Activated CD4-positive, alpha-beta memory T cell treated with anti-CD3 and anti-CD28 coated beads for 36 hours (primary cell): ENCODE measurements at regions not wholly inside any gene's neighbourhood (a gene's known extent, or its start where the extent isn't known, plus 50 kb on each side); places are given as distances from the start of the nearest gene placed in this dataset.
"Not testable (repeated sequence)": the region's sequence is repeated elsewhere in the genome, so short reads cannot be mapped to it uniquely, and the experiment has no call there.

Experiments used
- CTCF ChIA-PET: fragments of 350-600 bp; sonication (Branson Sonifier 250); formaldehyde crosslinking; loops from one replicate; lab custom pipeline; 2021; ENCODE audit warnings: antibody characterized with exemption, inconsistent platforms; lab: Charles Lee
- POLR2A ChIA-PET: fragments of 350-600 bp; sonication (Branson Sonifier 250); formaldehyde crosslinking; loops from one replicate; lab custom pipeline; 2021; ENCODE audit warnings: antibody characterized with exemption; lab: Charles Lee
- DNase-seq: peaks from one replicate; pipeline ENCODE4 v3.0.0-alpha.2; 2020
- H3K27ac Mint-ChIP-seq: one replicate; pipeline ENCODE4 v1.8.0; 2021; ENCODE audit warnings: mixed read lengths
- H3K27me3 Mint-ChIP-seq: one replicate; pipeline ENCODE4 v1.8.0; 2021; ENCODE audit warnings: mixed read lengths
- H3K36me3 Mint-ChIP-seq: one replicate; pipeline ENCODE4 v1.8.0; 2021; ENCODE audit warnings: mixed read lengths
- H3K4me1 Mint-ChIP-seq: one replicate; pipeline ENCODE4 v1.8.0; 2021; ENCODE audit warnings: low read depth, mixed read lengths
- H3K4me3 Mint-ChIP-seq: one replicate; pipeline ENCODE4 v1.8.0; 2021; ENCODE audit warnings: mild to moderate bottlenecking, mixed read lengths
- H3K9me3 Mint-ChIP-seq: one replicate; pipeline ENCODE4 v1.8.0; 2021; ENCODE audit warnings: mixed read lengths
- intact Hi-C: fragments of 100-400 bp; cut with micrococcal nuclease; formaldehyde crosslinking; loops from one replicate; pipeline ENCODE4 v1.15.1; 2023

GRCh38 chr10:33032654-33033151 is 74.7 kb upstream of the ITGB1 start:
- Mint-ChIP-seq H3K27ac (no peak overlapping the region), H3K27me3 (no peaks in the 10 kb centered on the region), H3K4me3 (no peak overlapping the region), H3K9me3 (no peaks in the 10 kb centered on the region), H3K4me1 (peaks cover 32% of the 10 kb centered on the region), H3K36me3 (no peaks in the 10 kb centered on the region)
- CTCF ChIA-PET: interaction anchor here (1.4 to 1.6 kb wide), 2 partner anchors 23 to 101 kb away, joined by 4 to 7 read pairs; no protein-coding TSS in a partner anchor
- intact Hi-C loops: no loop called here
- DNase-seq: no peak
- POLR2A ChIA-PET: interaction anchor here (0.7 to 1.1 kb wide), 2 partner anchors 9 to 23 kb away, joined by 3 to 4 read pairs; no protein-coding TSS in a partner anchor

GRCh38 chr10:33031815-33032653 is 74.0 kb upstream of the ITGB1 start:
- H3K4me3 Mint-ChIP-seq: no peak overlapping the region
- H3K27me3 Mint-ChIP-seq: no peaks in the 10 kb centered on the region
- no peak overlapping the region for H3K27ac Mint-ChIP-seq
- CTCF ChIA-PET: interaction anchor here (1.4 to 1.6 kb wide), 2 partner anchors 23 to 102 kb away, joined by 4 to 7 read pairs; no protein-coding TSS in a partner anchor
- no peaks in the 10 kb centered on the region for H3K9me3 Mint-ChIP-seq
- intact Hi-C loops: no loop called here
- DNase-seq: no peak
- peaks cover 39% of the 10 kb centered on the region for H3K4me1 Mint-ChIP-seq
- POLR2A ChIA-PET: interaction anchor here (0.7 to 1.1 kb wide), 2 partner anchors 10 to 23 kb away, joined by 3 to 4 read pairs; no protein-coding TSS in a partner anchor
- no peaks in the 10 kb centered on the region for H3K36me3 Mint-ChIP-seq

- intact Hi-C loops: no loop called here
- Mint-ChIP-seq H3K4me1 (peaks cover 48% of the 10 kb centered on the region), H3K9me3 (no peaks in the 10 kb centered on the region), H3K27ac (no peak overlapping the region), H3K36me3 (no peaks in the 10 kb centered on the region), H3K27me3 (no peaks in the 10 kb centered on the region), H3K4me3 (no peak overlapping the region)
- CTCF ChIA-PET: interaction anchor here (1.5 kb wide), 1 partner anchor 122 kb away, joined by 3 read pairs; no protein-coding TSS in a partner anchor
- DNase-seq: no peak
- POLR2A ChIA-PET: no interaction called here
These were observed 73.1 kb upstream of the ITGB1 start for GRCh38 chr10:33031171-33031570.

- DNase-seq: peak; percentile 54
- CTCF ChIA-PET: interaction anchor here (0.6 to 1.2 kb wide), 2 partner anchors 19 to 549 kb away, joined by 3 to 5 read pairs; no protein-coding TSS in a partner anchor
- H3K27me3 Mint-ChIP-seq, H3K27ac Mint-ChIP-seq, H3K9me3 Mint-ChIP-seq, H3K36me3 Mint-ChIP-seq, intact Hi-C loops, POLR2A ChIA-PET, H3K4me3 Mint-ChIP-seq: not testable (repeated sequence)
- H3K4me1 Mint-ChIP-seq: peaks cover 63% of the 10 kb centered on the region
These were observed 70.5 kb upstream of the ITGB1 start for GRCh38 chr10:33028515-33028914.

- no peak overlapping the region for H3K27ac Mint-ChIP-seq
- peaks cover 54% of the 10 kb centered on the region for H3K4me1 Mint-ChIP-seq
- H3K36me3 Mint-ChIP-seq: peaks cover 1% of the 10 kb centered on the region
- intact Hi-C loops: loop anchor here (2.0 kb wide), 1 partner anchor 18 kb away; no protein-coding TSS in a partner anchor
- ChIA-PET CTCF (interaction anchor here (1.1 kb wide), 1 partner anchor 128 kb away, joined by 6 read pairs; no protein-coding TSS in a partner anchor), POLR2A (interaction anchor here (0.5 to 1.2 kb wide), 2 partner anchors 17 to 20 kb away, joined by 5 read pairs; no protein-coding TSS in a partner anchor)
- no peaks in the 10 kb centered on the region for H3K9me3 Mint-ChIP-seq
- no peak overlapping the region for H3K4me3 Mint-ChIP-seq
- no peaks in the 10 kb centered on the region for H3K27me3 Mint-ChIP-seq
- DNase-seq: no peak
These were observed 69.1 kb upstream of the ITGB1 start for GRCh38 chr10:33027088-33027487.

GRCh38 chr10:33026422-33026821 is 68.4 kb upstream of the ITGB1 start:
- intact Hi-C loops: loop anchor here (2.0 kb wide), 1 partner anchor 18 kb away; no protein-coding TSS in a partner anchor
- no peak for DNase-seq
- Mint-ChIP-seq H3K4me3 (no peak overlapping the region), H3K9me3 (no peaks in the 10 kb centered on the region), H3K36me3 (peaks cover 1% of the 10 kb centered on the region), H3K4me1 (peaks cover 50% of the 10 kb centered on the region), H3K27me3 (no peaks in the 10 kb centered on the region), H3K27ac (no peak overlapping the region)
- CTCF ChIA-PET: interaction anchor here (1.0 to 1.1 kb wide), 2 partner anchors 17 to 129 kb away, joined by 5 to 6 read pairs; no protein-coding TSS in a partner anchor
- POLR2A ChIA-PET: interaction anchor here (0.5 to 1.2 kb wide), 3 partner anchors 17 to 238 kb away, joined by 3 to 5 read pairs (median 5); no protein-coding TSS in a partner anchor

- POLR2A ChIA-PET: interaction anchor here (1.2 kb wide), 1 partner anchor 16 kb away, joined by 5 read pairs; no protein-coding TSS in a partner anchor
- H3K27me3 Mint-ChIP-seq: no peaks in the 10 kb centered on the region
- CTCF ChIA-PET: interaction anchor here (0.9 to 1.1 kb wide), 3 partner anchors 17 to 129 kb away, joined by 3 to 6 read pairs (median 5); no protein-coding TSS in a partner anchor
These were observed 67.9 kb upstream of the ITGB1 start for GRCh38 chr10:33025910-33026309.

GRCh38 chr10:33025039-33025438 is 67.0 kb upstream of the ITGB1 start:
- Mint-ChIP-seq H3K4me3 (no peak overlapping the region), H3K27me3 (no peaks in the 10 kb centered on the region), H3K27ac (no peak overlapping the region), H3K9me3 (peaks cover under 1% of the 10 kb centered on the region), H3K4me1 (peaks cover 46% of the 10 kb centered on the region), H3K36me3 (peaks cover 1% of the 10 kb centered on the region)
- intact Hi-C loops: no loop called here
- ChIA-PET POLR2A (interaction anchor here (0.5 kb wide), 1 partner anchor 98 kb away, joined by 5 read pairs; no protein-coding TSS in a partner anchor), CTCF (interaction anchor here (0.6 kb wide), 1 partner anchor 1904 kb away, joined by 3 read pairs; no protein-coding TSS in a partner anchor)
- DNase-seq: no peak

More at GRCh38 chr10:33025910-33026309, 67.9 kb upstream of the ITGB1 start:
- H3K4me3 Mint-ChIP-seq: no peak overlapping the region
- no peak for DNase-seq
- H3K4me1 Mint-ChIP-seq: peaks cover 46% of the 10 kb centered on the region
- no peaks in the 10 kb centered on the region for H3K9me3 Mint-ChIP-seq
- H3K27ac Mint-ChIP-seq: no peak overlapping the region
- H3K36me3 Mint-ChIP-seq: peaks cover 1% of the 10 kb centered on the region
- intact Hi-C loops: loop anchor here (2.0 kb wide), 1 partner anchor 17 kb away; no protein-coding TSS in a partner anchor

GRCh38 chr10:33022691-33023090 is 64.7 kb upstream of the ITGB1 start:
- DNase-seq: no peak
- CTCF ChIA-PET: no interaction called here
- Mint-ChIP-seq H3K4me1 (peaks cover 30% of the 10 kb centered on the region), H3K27me3 (no peaks in the 10 kb centered on the region), H3K36me3 (peaks cover 1% of the 10 kb centered on the region), H3K27ac (no peak overlapping the region), H3K4me3 (no peak overlapping the region), H3K9me3 (peaks cover 3% of the 10 kb centered on the region)
- intact Hi-C loops: no loop called here
- POLR2A ChIA-PET: no interaction called here

- no peak overlapping the region for H3K27ac Mint-ChIP-seq
- peaks cover 1% of the 10 kb centered on the region for H3K36me3 Mint-ChIP-seq
- ChIA-PET CTCF (no interaction called here), POLR2A (no interaction called here)
- peaks cover 3% of the 10 kb centered on the region for H3K9me3 Mint-ChIP-seq
- intact Hi-C loops: no loop called here
- no peaks in the 10 kb centered on the region for H3K27me3 Mint-ChIP-seq
- no peak overlapping the region for H3K4me3 Mint-ChIP-seq
- peaks cover 24% of the 10 kb centered on the region for H3K4me1 Mint-ChIP-seq
- no peak for DNase-seq
These were observed 64.1 kb upstream of the ITGB1 start for GRCh38 chr10:33022090-33022489.

GRCh38 chr10:33016988-33017387 is 59.0 kb upstream of the ITGB1 start:
- intact Hi-C loops: no loop called here
- H3K27me3 Mint-ChIP-seq: no peaks in the 10 kb centered on the region
- no peak overlapping the region for H3K4me3 Mint-ChIP-seq
- peaks cover 1% of the 10 kb centered on the region for H3K36me3 Mint-ChIP-seq
- peaks cover 5% of the 10 kb centered on the region for H3K9me3 Mint-ChIP-seq
- no peak for DNase-seq
- POLR2A ChIA-PET: no interaction called here
- no peak overlapping the region for H3K27ac Mint-ChIP-seq
- peaks cover 11% of the 10 kb centered on the region for H3K4me1 Mint-ChIP-seq
- CTCF ChIA-PET: no interaction called here
